GM18861 (cell line): ENCODE measurements at regions not wholly inside any gene's neighbourhood (a gene's known extent, or its start where the extent isn't known, plus 50 kb on each side); places are given as distances from the start of the nearest gene placed in this dataset.
A peak's percentile ranks its signal among the peaks of the same experiment; 100 is the strongest.

Experiments
- ATAC-seq: cut with Tn5 transposase; IDR thresholded peaks from one replicate; pipeline ENCODE4 v1.9.1; 2021; ENCODE audit not compliant: unreplicated experiment

DNA sequence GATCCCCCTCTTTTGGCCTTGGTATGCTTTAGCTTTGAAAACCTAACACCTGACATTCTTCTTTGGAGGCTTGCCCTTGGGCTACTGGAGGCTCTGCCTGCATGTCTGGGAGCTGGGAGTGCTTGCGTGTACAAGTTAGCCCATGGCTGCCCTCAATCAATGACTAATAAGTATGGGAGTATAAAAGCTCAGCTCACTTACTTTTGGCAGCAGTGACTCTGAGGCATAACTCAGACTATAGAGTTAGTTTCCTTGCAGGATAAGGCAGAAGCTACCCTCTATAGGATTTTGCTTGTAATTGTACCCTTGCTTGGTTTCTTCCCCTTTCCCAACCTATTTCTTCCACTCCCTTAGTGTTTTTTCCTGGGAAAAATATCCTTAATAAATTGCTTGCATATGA is 247.9 kb downstream of the PPP1R2C start:
- no peak for ATAC-seq

DNA sequence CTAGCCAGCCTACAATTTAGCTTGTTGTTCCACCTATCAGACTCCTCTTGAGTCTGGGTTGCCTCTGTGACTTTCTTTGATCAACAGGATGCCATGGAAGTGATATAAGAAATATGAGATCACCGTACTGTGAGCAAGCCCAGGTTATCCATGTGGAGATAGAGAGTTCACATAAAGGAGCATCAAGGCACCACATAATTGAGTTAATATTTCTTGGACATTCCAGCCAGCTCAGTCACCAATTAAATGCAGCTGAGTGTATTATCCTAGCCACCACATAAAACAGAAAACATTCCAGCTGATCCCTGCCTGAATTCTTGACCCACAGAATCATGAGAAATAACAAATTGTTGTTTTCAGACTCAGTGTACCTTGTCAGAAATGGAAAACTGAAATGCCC is 253.6 kb downstream of the PPP1R2C start:
- no peak for ATAC-seq

DNA sequence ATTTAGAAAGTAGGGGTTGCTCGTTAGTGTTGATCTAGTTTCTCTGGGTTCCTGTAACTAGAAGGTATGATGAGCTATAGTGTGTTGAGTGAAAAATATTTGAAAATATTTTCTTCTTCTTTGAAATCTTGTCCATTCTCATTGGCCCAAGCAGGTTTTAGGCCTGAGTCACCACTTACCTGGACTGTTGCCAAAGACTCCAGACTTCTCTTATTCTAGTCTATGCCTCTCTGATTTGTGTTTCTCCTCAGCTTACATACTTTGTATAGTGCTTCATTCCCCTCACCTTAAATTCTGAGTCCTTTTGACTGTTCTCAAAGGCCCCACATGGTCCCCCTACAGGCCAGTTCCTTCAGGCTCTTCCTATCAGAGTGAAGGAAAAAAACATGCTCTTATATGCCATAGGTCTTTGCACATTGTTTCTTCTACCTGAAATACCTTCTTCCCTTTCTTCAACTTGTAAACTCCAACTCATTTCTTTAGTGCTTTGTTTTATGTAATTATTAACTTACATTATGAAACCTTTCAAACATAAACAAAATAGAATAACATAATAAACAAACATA is 258.2 kb downstream of the PPP1R2C start:
- no peak for ATAC-seq

DNA sequence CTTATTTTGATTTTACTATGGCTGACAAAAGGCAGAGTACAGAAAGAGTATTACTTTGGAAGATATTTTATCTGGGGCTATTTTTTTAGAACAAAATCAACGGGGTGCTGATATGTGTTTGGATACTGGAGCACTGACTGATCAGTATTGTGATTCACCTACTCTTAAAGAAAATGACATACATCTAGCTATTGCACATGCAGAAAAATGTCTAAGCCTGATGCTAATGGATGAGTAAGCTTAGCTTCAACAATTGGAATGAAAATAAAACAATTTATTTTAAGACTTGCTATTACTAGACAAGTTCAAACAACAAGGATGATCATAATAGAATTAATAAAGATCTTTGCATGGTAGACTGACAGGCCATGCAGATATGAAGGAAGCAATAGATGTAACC is 262.0 kb downstream of the PPP1R2C start:
- ATAC-seq, result no peak

DNA sequence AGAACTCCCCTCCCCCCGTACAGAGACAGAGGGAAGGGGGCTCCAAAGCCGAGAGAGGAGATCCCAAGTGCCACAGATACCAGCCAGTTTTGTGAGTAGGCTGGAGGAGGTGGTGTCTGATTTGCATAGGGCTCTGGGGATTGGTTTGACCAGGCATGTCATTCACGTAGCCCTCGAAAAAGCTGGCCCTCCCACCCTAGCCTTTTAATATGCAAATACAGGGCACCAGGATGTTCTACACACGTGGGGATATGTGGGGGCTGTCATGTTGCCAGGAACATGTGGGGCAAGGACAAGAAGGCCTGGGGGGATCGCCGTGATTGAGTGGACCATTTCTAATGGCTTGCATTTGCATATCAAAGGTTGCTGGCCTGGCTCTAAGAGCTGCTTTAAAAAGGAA is 272.9 kb downstream of the PPP1R2C start:
- no peak for ATAC-seq

DNA sequence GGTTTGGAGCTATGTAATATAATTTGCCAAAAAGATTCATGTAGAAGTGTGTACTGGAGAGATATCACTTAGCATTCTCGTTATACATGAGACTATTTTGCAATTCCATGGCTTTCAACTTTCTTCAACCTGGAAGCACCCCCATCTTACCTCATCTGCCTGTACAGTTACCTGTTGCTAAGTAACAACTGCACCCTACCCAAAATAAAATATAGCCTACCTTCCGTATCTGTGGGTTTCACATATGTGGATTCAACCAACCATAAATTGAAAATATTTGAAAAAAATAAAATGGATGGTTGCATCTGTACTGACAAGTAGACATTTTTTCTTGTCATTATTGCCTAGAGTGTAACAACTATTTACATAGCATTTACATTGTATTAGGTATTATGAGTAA is 278.3 kb downstream of the PPP1R2C start:
- no peak for ATAC-seq

DNA sequence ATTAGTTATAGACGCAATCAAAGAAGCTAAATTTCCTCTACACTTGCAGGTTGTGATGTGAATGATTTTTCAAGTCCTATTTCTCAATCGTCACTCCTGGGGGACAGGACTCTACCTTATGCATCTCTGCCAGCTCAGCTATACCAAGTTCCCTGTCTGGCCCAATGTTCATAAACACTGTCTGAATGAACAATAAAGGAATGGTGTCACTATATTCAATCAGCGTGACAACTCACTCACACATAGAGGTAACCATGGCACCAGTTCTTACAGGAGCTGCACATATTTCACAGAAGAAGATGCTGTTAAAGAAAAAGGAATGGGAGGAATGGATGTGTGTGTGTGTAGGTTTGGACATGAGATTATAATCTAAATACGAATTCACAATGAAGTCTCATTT is 280.6 kb downstream of the PPP1R2C start:
- ATAC-seq, result no peak

DNA sequence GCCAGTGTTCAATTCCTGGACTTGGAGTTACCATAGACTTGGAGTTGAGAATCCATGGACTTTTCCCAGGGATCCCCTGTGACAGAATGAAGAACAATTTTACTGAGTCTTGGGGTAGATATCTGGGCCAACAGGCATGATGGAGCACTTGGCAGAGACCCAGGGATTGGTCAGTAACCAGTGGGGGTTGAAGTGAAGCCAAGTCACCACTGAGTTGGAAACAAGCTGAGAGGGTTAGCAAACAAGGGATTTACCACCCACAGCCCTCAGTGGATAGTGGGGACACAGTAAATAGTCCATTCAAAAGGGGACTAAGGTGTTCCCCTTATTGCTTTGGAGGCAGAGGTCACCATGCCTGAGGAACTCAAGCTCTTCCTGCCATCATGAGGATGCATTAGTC is 281.7 kb downstream of the PPP1R2C start:
- ATAC-seq, result no peak

DNA sequence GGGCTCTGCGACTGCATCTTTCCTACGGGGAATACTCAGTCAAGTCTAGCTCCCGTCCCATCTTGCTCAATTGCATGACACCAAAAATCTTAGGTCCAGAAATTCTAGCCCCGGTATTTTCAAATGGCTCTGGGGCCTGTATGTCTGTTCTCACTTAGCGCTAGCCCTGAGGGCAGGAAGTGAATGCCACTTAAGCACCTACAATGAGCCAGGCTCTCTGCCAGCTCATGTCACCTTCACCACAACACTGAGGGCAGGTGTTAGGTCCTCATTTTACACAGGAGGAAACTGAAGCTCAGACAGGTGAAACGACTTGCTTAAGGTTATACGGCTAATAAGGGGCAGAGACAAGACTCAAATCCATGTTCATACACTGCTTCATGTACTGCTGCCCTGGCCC is 282.8 kb downstream of the PPP1R2C start:
- ATAC-seq, result no peak

DNA sequence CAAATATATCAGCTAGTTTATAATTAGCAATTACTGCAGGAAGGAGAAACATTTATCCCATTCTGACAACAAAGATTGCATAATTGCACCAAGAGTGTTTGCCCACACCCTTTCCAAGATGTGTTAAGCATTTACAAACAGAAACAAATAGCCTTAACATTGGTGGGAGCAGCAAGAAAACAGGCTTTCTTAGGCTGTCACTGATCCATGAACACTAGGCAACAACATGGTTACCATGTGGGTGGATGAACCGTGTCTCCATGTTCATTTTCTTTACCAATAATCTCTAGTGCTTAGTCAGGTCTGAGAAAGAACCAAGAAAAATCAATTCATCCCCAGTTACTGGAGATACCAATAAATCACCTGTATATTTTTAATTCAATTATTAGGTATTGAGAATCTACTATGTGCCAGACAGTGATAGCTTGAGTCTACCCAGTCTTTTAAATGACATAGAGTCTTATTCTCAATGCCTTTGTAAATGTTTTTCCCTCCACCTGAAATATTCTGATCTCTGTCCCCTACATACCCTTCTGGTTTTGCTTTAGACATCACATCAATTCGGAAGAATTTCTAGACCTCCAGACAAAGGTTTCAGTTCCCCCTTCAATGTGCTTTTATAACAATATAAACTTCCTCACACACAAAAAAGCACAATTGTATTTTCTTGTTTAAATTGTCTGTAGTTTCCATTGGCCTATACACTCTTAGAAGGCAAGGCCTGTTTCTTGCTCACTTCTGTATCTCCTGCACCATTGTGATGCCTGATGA is 286.6 kb downstream of the PPP1R2C start:
- no peak for ATAC-seq

DNA sequence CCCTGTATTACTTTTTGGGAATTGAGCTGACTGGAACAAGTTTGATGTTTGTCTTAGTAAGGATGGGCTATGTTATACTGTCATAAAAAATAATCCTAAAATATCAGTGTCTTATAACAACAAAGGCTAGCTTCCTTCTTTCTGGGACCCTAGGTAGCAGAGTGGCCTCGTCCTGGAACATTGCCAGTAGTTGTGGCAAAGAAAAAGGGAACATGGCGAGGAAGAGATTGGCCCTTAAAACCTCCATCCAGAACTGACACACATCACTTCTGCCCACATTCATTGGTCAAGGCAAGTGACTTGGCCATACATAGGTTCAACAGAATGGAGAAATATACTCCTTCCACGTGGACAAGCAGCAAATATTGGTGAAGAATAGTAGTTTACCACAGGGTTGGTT is 287.9 kb downstream of the PPP1R2C start:
- ATAC-seq, result no peak

DNA sequence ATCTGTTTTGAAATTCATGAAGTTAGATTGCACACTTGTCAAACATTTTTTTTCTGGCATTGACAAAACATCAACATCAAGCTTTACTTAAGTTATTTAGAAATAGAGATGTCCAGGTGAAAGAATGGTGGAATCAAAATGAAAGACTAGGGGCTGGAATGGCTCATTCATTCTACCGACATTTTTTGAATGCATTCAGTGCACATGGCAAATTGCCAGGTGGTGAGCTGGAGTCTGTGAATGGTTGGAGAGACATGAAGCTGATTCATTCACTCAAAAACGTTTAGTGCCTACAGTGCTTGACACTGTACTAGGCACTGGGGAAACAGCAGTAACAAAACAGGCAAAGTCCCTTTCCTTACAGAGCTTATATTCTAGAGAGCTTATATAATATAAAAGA is 292.4 kb downstream of the PPP1R2C start:
- ATAC-seq, result no peak

DNA sequence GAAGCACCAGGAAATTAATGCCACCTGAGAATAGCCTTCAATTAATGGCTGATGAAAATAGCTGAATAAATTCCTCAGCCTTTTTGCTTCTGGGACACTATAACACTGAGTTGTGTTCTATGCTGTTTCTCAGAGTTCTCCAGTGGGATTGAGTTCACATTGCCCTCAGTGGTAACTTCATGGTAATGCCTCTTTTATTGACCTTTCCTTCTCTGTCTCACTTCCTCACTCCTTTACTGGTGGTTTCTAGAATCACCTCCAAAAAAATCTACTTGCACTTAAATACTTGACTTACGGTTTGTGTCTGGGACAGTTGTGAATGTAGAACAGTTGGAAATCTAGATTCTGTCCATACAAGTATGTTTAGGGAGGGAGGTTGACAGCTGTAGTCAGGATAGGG is 293.7 kb downstream of the PPP1R2C start:
- no peak for ATAC-seq

DNA sequence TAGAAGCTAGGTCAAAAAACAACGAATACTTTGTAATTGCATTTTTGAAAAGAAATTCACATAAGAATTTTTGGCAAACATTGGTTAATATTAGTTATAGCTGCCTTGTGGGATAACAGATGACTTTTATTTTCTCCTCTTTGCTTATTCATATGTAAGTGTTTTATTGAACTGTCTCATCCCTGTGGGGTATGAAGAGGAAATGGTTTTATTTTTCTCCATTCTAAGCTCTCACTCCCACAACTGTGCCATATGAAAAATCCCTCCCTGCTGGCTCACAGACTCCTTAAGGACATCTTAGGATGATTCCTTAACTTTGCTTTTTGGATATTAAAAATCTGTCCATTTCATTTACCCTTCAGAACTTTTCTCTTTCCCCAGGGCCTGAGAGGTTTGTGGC is 300.6 kb downstream of the PPP1R2C start:
- ATAC-seq, result no peak

DNA sequence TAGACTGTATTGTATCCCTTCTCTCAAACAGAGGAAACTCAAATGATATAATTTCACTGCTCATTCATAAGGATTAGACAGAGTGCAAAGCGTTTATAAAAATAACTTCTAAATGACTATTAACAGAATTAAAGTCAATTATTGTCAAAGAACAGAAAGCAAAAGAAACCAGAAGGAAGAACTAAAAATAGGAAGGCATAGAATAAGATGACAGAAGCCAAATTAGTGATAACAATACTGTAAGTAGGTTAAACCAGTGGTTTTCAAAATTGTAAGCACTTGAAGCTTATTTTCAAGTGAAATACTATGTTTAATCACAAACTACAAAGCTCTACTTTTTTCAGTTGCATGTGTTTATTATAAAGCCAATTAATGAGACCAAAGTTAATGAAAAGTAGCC is 305.2 kb downstream of the PPP1R2C start:
- ATAC-seq, result peak; percentile 64

DNA sequence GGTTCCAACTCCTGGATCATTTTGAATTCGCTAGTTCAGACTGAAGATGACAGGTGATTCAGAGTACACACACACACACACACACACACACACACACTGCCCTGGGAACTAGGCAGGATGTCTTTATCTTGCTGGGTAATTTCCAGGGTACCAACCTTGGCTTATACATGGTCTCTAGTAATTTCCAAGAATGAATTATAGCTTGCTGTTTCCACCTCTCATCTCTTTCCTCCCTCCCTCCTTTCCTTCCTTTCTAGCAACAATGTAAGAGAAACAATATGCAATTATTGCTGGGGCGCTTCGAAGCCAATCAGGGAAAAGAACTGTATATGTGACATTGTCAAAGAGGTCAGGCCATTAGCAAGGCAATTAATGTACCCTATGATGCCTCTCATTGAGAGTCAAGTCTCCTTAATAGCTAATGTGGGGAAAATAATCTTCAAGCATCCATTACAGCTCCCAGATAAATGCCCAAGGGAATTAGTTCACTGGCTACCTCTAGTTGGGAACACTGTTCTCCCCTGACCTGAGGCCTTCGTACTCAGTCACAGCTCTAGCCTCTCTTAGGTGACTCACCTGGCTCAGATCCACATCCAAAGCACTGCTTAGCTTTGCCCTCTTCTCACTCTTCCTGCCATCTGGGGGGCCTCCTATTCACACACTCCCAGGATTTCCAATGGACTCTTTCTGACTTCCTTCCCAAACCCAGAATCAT is 311.5 kb downstream of the PPP1R2C start:
- no peak for ATAC-seq

DNA sequence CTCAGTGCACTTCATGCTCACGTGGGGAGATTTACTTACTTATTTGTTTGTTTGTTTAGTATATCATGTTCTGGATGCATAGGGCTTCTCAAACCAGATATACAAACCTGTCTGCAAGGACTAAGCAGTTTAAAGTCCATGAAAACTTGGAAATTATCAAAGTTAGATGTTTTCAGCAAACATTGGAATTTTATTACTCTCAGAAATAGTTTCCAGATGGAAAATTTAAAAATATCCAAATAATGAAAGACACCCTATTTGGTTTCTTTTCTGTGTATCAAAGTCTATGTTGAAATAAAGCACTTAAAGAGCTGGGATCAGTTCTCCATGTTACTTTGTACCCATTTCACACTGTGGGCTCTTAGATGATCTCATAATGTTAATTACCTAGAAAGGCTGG is 312.1 kb downstream of the PPP1R2C start:
- ATAC-seq, result no peak

DNA sequence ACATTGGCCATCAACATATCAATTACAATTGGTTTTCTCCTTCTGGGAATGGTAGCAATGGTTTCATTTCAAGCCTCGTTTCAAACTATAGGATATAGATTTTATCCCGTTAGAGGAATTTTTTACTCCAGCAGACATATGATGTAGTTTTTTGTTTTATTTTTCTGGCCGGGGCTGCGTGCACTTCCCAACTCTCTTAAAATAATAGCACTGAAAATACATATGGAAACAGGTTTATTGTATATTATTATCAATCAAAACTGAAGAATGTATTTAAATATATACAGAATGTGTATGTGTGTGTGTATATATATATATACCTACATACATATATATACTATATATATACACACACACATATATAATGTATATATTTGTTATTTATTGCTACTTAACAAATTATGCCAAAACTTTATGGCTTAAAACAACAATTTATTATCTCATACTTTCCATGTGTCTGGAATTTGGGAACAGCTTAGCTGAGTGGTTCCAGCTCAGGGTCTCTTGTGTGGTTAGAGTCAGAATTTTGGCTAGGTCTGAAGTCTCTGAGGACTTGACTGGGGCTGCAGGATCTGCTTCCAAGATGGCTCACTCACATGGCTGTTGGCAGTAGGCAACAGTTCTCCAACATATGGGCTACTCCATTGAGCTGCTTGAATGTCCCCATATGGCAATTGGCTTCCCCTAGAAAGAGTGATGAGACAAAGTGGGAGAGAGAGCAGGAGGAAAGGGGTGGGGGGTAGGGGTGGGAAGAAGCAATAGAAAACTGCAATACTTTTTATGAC is 314.1 kb downstream of the PPP1R2C start:
- no peak for ATAC-seq

DNA sequence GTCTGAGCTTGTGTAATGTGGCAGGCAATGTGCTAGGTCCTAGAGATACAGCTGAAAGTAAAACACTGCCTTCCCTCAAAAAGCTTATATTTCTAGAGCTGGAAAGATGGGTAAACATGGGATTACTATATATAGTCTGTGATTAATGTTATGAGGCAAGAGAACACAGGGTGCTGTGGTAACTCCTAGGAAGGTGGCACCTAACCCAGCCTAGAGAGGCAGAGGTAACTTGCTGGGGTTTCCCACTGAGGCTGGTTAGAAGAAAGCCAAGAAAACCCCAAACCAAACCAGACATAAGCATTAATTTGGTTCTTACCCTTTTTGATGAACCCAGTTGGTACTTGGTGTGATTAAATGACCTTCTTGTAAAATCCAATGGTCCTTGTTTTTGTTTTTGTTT is 315.0 kb downstream of the PPP1R2C start:
- ATAC-seq, result no peak

DNA sequence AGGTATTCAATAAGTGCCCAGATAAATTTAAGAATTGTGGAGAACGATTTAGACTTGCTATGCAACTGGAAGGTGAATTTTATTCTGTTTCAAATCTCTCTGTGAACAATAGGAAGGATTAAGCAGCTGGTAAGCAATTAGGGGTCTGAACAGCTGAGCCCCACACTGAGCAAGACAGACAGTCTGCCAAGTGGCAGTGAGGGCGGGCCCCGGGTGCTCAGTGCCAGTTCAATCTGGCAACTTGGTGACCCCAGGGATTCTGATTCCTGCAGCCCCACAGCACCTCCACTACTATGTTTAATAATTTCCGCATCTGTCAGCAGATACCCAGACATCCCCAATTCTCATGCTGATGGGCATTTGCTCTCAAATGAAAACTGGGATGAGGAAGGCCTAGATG is 317.3 kb downstream of the PPP1R2C start:
- no peak for ATAC-seq

DNA sequence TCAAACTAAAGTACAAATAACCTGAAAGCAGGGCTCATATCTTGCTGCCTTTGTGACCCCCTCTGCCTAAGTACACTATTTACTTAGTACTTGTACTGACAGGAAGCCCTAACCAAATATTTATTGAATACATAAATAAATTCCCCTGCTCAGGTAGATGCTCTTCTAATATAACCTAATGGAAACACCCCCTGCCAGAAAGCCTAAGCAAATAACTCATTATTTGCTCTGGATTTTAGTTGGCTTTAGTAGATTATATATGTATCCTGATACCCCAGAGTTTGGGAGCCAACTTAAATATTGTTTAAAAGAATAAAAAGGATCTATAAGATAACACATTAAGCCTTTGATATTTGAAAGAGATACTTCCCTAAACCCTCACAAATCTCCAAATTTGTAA is 318.2 kb downstream of the PPP1R2C start:
- no peak for ATAC-seq
